ENCODE measurements at regions not wholly inside any gene's neighbourhood (a gene's known extent, or its start where the extent isn't known, plus 50 kb on each side); places are given as distances from the start of the nearest gene placed in this dataset.

GRCh38 chr12:124617615-124618014 lies 50.2 kb upstream of the NCOR2 start:
- Mint-ChIP-seq H3K27me3 (ENCODE audit: low read depth) (no peaks in the 10 kb centered on the region; the same call in 1 of the 2 replicates), H3K36me3 (peaks cover 5% of the 10 kb centered on the region; the same call in 1 of the 2 replicates), H3K9me3 (peaks cover 20% of the 10 kb centered on the region), H3K27ac (no peak overlapping the region), H3K4me3 (no peak overlapping the region), H3K4me1 (peaks cover 7% of the 10 kb centered on the region; the same call in 1 of the 2 replicates)
- TF ChIP-seq ATF2 (CRISPR knock-in tag; IDR thresholded peaks at IDR 0.05; ENCODE audit: borderline replicate concordance, low read depth) (no peak), GTF2I (CRISPR knock-in tag; conservative IDR thresholded peaks at IDR 0.05) (no peak), ETV6 (CRISPR knock-in tag; IDR thresholded peaks at IDR 0.05) (no peak), PRDM15 (CRISPR knock-in tag; IDR thresholded peaks at IDR 0.05) (no peak), ZNF121 (CRISPR knock-in tag; IDR thresholded peaks at IDR 0.05) (no peak), ZNF532 (CRISPR knock-in tag; IDR thresholded peaks at IDR 0.05; ENCODE audit: borderline replicate concordance) (no peak), TP53 (CRISPR knock-in tag; IDR thresholded peaks at IDR 0.05) (no peak), E2F5 (CRISPR knock-in tag; IDR thresholded peaks at IDR 0.05) (no peak), SP1 (CRISPR knock-in tag; conservative IDR thresholded peaks at IDR 0.05) (no peak), NR2C2 (CRISPR knock-in tag; IDR thresholded peaks at IDR 0.05) (no peak), ZNF425 (CRISPR knock-in tag; conservative IDR thresholded peaks at IDR 0.05) (no peak), NR3C1 (CRISPR knock-in tag; conservative IDR thresholded peaks at IDR 0.05; ENCODE audit: low read depth) (no peak), USF1 (CRISPR knock-in tag; IDR thresholded peaks at IDR 0.05) (no peak), TCF7 (CRISPR knock-in tag; IDR thresholded peaks at IDR 0.05; ENCODE audit: low read depth) (no peak), MAX (CRISPR knock-in tag; IDR thresholded peaks at IDR 0.05) (no peak), ZNF671 (CRISPR knock-in tag; IDR thresholded peaks at IDR 0.05) (no peak), NR1H2 (CRISPR knock-in tag; IDR thresholded peaks at IDR 0.05) (no peak), TEAD4 (CRISPR knock-in tag; IDR thresholded peaks at IDR 0.05) (no peak)
- CTCF ChIA-PET = no interaction called here
- DNase-seq (ENCODE audit: low spot score) (no peak), ATAC-seq (peak; percentile 19; the same call in 1 of the 2 replicates)
- POLR2A ChIA-PET = no interaction called here

Measured in WTC11 (cell line).